Subcutaneous abdominal adipose tissue (tissue), 5 donors: ENCODE measurements at regions not wholly inside any gene's neighbourhood (a gene's known extent, or its start where the extent isn't known, plus 50 kb on each side); places are given as distances from the start of the nearest gene placed in this dataset.

Experiments
- H3K27ac ChIP-seq: one replicate; pipeline ENCODE4 v1.7.0; 2013; ENCODE audit warnings: low read depth, mild to moderate bottlenecking, inconsistent platforms, low read length, moderate library complexity
- H3K27me3 ChIP-seq, 5 donors: one replicate each; pipeline ENCODE4 v1.7.0; 2013; ENCODE audit warnings: low read length in 5 of 5, inconsistent platforms in 1 of 5; ENCODE audit not compliant: control insufficient read depth in 5 of 5, insufficient read depth in 4 of 5
- H3K36me3 ChIP-seq, 5 donors: one replicate each; pipeline ENCODE4 v1.7.0; 2013; ENCODE audit warnings: low read length in 5 of 5; ENCODE audit not compliant: control insufficient read depth in 5 of 5, insufficient read depth in 5 of 5
- H3K4me1 ChIP-seq, 5 donors: one replicate each; pipeline ENCODE4 v1.7.0; 2013; ENCODE audit warnings: low read length in 5 of 5, mild to moderate bottlenecking in 3 of 5, moderate library complexity in 1 of 5; ENCODE audit not compliant: control insufficient read depth in 5 of 5, insufficient read depth in 5 of 5
- H3K4me3 ChIP-seq, 5 donors: one replicate each; pipeline ENCODE4 v1.7.0; 2013; ENCODE audit warnings: low read length in 5 of 5, low read depth in 1 of 5
- H3K9ac ChIP-seq, 5 donors: one replicate each; pipeline ENCODE4 v1.7.0; 2013; ENCODE audit warnings: low read length in 5 of 5, mild to moderate bottlenecking in 4 of 5, moderate library complexity in 3 of 5
- H3K9me3 ChIP-seq, 5 donors: one replicate each; pipeline ENCODE4 v1.7.0; 2013; ENCODE audit warnings: low read length in 5 of 5; ENCODE audit not compliant: control insufficient read depth in 5 of 5
- donor health status: healthy.
- donor health status: healthy.
- donor health status: healthy.
- donor health status: healthy.
- donor health status: healthy.

DNA sequence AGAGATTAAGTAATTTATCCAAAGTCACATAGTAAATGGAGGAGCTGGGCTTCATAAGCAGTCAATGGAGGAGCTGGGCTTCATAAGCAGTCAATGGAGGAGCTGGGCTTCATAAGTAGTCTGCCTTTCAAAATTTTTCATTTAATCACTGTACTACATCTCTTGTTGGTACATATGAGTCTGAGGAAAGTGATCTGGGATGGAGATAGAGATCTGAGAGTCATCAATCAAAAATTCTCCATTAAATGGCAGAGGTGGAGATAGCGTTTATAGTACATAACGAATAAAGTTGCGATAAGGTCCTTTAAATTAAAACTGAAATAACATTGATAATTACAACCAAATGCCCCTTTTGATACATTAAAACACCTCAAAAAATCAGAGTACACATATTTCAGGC, 189.3 kb downstream of the KLF5 start:
- H3K4me3 ChIP-seq = no peak overlapping the region
- no peaks in the 10 kb centered on the region for H3K4me1 ChIP-seq
- no peak overlapping the region for H3K9ac ChIP-seq
- no peak overlapping the region for H3K27ac ChIP-seq
- no peaks in the 10 kb centered on the region for H3K27me3 ChIP-seq
- no peaks in the 10 kb centered on the region for H3K36me3 ChIP-seq
- no peaks in the 10 kb centered on the region for H3K9me3 ChIP-seq

DNA sequence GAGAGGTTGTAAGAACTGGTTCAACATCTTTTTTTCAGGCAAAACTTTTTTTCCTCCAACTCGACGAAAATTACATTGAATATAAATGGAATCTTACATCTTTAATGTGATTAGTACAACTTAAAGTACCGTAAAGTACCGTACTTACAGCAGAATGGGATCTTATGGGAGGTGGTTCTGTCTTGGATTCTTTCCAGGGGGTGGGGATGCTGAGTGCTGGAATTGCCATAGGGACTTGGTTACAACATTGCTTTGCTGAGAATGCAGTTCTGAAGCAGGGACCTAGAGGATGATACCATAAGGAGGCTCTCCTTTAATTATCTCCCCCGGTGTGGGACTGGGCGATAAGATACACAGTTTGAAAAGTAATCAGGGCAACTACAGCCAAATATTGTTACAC, 186.4 kb downstream of the KLF5 start:
- Histone ChIP-seq H3K36me3 (no peaks in the 10 kb centered on the region), H3K27me3 (no peaks in the 10 kb centered on the region), H3K27ac (no peak overlapping the region), H3K9ac (no peak overlapping the region), H3K4me3 (no peak overlapping the region), H3K4me1 (no peaks in the 10 kb centered on the region), H3K9me3 (no peaks in the 10 kb centered on the region)

DNA sequence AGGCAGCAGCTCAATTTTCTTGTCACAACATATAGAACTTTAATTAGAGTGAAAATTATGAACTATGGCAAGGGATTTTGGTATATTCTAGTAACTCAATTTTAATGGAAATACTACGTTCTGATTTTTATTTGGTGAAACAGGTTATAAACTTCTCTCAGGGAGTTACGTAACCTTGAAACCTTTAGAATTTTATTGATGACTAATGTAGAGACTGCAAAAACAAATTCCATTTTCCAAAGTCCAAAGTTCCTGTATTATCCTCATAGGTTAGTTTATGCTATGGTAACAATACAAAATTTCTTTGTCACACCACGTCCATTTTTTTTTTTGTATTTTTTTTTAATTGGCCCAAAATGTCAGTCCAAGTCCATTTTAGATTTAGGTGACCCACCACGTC, 185.7 kb downstream of the KLF5 start:
- Histone ChIP-seq H3K36me3 (no peaks in the 10 kb centered on the region), H3K27me3 (no peaks in the 10 kb centered on the region), H3K9ac (no peak overlapping the region), H3K4me3 (no peak overlapping the region), H3K9me3 (no peaks in the 10 kb centered on the region), H3K27ac (no peak overlapping the region), H3K4me1 (no peaks in the 10 kb centered on the region)

DNA sequence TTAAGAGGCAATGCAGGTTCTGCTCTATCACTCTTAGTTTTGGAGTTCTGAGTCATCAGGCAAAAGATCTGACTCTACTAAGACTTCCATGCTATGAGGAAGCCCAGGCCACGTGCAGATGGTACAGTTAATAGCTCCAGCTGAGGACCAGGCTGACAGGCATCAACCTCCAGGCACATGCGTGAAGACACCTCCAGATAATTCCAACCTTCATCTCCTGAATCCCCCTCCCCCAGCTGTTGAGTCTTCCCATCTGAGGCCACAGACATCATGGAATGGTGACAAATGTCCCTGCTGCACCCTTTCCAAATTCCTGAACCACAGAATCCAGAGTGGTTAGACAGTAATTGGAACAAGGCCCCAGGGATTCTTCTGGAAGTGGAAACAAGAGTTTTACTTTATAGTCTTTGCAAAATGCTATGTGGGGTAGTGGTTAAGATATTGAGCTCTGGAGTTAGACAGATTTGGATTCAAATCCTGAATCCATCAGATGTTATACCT, 183.8 kb downstream of the KLF5 start:
- Histone ChIP-seq H3K9me3 (no peaks in the 10 kb centered on the region), H3K4me1 (no peaks in the 10 kb centered on the region), H3K27me3 (no peaks in the 10 kb centered on the region), H3K4me3 (no peak overlapping the region), H3K27ac (no peak overlapping the region), H3K36me3 (no peaks in the 10 kb centered on the region), H3K9ac (no peak overlapping the region)

DNA sequence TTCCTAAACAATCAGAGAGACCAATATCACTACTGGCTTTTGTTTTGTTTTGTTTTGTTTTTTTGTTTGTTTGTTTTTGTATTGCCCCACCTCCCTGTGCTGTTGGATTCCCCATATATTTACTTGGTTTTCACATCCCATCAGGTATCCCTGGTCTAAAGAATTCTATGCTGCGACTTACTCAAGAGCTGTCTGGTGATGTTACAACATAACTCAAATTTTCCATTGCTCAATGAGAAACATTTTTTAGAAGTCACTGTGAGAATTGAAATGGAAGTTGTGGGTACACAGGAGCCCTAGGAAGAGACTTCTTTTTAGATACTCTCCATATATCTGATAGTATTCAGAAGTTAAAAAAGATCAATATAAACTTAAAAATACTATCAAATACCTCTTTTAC, 181.4 kb downstream of the KLF5 start:
- Histone ChIP-seq H3K27me3 (no peaks in the 10 kb centered on the region), H3K9ac (no peak overlapping the region), H3K4me3 (no peak overlapping the region), H3K36me3 (no peaks in the 10 kb centered on the region), H3K4me1 (no peaks in the 10 kb centered on the region), H3K9me3 (no peaks in the 10 kb centered on the region), H3K27ac (no peak overlapping the region)

DNA sequence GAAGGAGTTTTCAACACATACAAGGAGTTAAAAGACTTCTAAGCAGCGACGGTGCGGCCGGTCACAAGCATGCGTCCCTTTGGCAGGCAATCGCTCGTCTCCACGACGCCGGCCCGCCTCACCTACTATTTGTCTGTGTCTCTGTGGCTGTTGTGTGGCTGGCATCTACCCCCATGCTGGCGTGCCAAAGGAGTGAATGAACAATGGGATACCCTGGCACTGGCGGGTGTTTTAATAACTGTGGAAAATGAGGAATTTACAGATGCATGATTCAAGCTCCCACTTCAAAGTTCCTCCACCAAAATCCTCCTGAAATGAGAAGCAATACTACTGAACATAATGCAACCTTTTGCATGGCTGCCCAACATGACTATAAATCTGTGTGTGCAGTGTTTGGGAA, 176.6 kb downstream of the KLF5 start:
- no peaks in the 10 kb centered on the region for H3K27me3 ChIP-seq
- no peak overlapping the region for H3K4me3 ChIP-seq
- peaks cover 0 to under 1% (median 0%) of the 10 kb centered on the region in 5 donors for H3K9me3 ChIP-seq
- H3K27ac ChIP-seq = no peak overlapping the region
- no peak overlapping the region for H3K9ac ChIP-seq
- H3K4me1 ChIP-seq = no peaks in the 10 kb centered on the region
- H3K36me3 ChIP-seq = no peaks in the 10 kb centered on the region

DNA sequence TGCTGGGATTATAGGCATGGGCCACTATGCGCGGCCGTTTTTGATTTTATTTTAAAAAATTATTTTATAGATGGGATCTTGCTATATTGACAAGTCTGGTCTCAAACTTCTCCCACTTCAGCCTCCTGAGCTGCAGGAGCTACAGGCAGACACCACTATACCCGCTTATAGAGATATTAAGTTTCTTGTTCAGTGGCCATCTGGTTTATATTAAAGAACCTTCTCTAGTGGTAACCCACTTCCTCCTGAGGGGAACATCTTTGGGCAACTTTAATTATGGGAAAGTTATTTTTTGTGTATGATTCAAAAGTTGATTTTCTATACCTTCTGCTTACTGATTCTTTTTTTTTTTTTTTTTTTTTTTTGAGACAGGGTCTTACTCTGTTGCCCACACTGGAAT, 172.7 kb downstream of the KLF5 start:
- no peaks in the 10 kb centered on the region for H3K27me3 ChIP-seq
- no peak overlapping the region for H3K27ac ChIP-seq

DNA sequence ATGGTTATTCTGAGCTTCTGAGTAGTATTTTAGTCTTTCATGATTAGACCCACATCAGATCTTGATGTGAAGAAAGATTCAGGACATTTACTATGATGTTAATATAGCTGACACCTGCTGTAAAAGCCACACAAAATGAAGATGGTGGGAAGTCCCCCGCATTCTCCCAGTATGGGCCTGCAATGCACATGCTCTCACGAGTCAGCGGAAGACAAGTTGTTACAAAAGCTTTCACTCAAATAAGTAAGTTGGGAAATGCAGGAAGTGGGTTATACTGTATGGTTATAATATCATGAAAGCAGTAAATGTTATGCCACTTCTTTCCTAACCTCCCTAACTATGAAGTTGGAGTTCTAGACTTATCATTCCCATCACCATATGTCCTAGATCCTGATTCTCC, 171.9 kb downstream of the KLF5 start:
- Histone ChIP-seq H3K4me3 (no peak overlapping the region), H3K36me3 (no peaks in the 10 kb centered on the region), H3K9ac (no peak overlapping the region), H3K27me3 (no peaks in the 10 kb centered on the region), H3K9me3 (peaks cover 0 to 2% (median 0%) of the 10 kb centered on the region in 5 donors), H3K4me1 (no peaks in the 10 kb centered on the region), H3K27ac (no peak overlapping the region)

More for the DNA sequence above, 172.7 kb downstream of the KLF5 start:
- Histone ChIP-seq H3K4me3 (no peak overlapping the region), H3K9me3 (peaks cover 0 to 2% (median 0%) of the 10 kb centered on the region in 5 donors), H3K36me3 (no peaks in the 10 kb centered on the region), H3K9ac (no peak overlapping the region), H3K4me1 (no peaks in the 10 kb centered on the region)

DNA sequence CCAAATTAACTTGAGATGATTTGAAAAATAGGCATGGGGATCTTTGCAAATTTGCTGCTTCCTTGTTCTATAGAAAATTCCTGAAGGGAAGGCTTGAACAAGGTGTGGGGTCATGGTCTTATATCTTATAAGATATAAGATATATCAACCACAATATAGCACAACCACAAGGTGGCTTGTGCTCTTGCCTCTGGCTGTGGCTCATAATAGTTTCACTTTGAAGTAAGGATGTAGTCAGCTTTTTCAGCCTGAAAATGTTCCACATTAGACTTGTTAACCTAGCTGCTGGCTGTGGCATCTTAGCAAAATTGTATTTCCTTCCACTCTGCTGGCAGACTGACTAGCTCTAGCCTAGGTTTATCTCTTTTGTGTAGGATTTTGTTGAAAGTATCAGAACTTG, 169.7 kb downstream of the KLF5 start:
- Histone ChIP-seq H3K27ac (no peak overlapping the region), H3K4me1 (no peaks in the 10 kb centered on the region), H3K9ac (no peak overlapping the region), H3K27me3 (no peaks in the 10 kb centered on the region), H3K9me3 (peaks cover 0 to 2% (median 0%) of the 10 kb centered on the region in 5 donors), H3K4me3 (no peak overlapping the region), H3K36me3 (no peaks in the 10 kb centered on the region)

DNA sequence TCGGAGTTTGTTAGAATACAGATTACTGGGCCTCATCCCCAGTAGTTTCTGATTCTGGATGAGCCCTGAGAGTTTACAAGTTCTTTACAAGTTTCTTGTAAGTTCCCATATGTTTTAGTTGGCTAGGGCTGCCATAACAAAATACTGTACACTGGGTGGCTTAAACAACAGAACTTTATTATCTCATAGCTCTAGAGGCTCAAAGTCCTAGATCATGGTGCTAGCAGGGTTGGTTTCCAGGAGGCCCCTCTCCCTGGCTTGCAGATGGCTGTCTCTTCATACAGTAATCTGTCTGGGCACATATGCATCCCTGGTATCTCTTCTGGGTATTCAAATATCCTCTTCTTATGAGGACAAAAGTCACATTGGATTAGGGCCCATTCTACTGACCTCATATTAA, 167.2 kb downstream of the KLF5 start:
- Histone ChIP-seq H3K27me3 (no peaks in the 10 kb centered on the region), H3K9me3 (peaks cover 0 to 2% (median 0%) of the 10 kb centered on the region in 5 donors), H3K27ac (no peak overlapping the region)

DNA sequence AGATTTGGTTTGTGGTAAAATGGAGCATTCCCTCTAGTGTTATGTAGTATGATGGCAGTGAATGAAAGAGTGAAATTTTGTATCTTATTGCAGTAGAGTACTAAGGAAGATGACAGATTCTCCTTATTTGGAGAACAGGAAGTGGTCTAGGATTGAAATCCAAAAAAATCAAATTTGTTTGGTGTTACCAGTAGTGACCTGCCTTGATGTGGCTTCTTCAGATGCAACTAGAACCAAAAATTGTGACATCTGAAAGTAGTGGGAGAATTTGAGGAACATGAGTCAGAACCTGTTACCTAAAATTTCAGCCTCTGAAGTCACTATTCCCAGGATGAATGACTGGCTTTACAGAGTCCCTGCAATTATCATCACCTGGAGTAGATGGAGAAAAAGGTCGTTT, 165.9 kb downstream of the KLF5 start:
- Histone ChIP-seq H3K9ac (no peak overlapping the region), H3K27ac (no peak overlapping the region), H3K4me3 (no peak overlapping the region), H3K9me3 (no peaks in the 10 kb centered on the region), H3K27me3 (no peaks in the 10 kb centered on the region), H3K4me1 (no peaks in the 10 kb centered on the region), H3K36me3 (no peaks in the 10 kb centered on the region)

More for the DNA sequence above, 167.2 kb downstream of the KLF5 start:
- Histone ChIP-seq H3K4me1 (no peaks in the 10 kb centered on the region), H3K36me3 (no peaks in the 10 kb centered on the region), H3K4me3 (no peak overlapping the region), H3K9ac (no peak overlapping the region)
